ENCODE measurements at regions not wholly inside any gene's neighbourhood (a gene's known extent, or its start where the extent isn't known, plus 50 kb on each side); places are given as distances from the start of the nearest gene placed in this dataset.

DNA sequence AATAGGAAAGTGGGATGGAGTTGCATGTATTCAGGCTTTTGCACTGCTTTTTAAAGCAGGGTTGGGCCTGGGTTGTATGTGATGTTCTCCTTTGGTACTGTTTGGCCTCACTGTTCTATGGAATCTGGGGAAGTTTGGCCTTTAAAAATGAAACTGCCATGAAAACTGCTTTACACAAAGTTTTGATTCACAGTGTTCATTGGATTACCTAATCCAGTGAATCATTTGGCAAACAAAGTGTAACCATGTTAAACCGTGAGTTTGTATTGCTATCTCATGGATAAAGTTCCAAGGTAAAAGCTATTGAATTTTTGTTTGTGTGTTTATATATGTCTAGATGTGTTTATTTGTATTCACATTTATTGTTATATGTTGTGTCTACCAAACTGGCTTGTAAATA, 1658.6 kb downstream of the OLFM4 start:
- Histone ChIP-seq H3K27ac (ENCODE audit: extremely low read depth, low read depth, low read length) (no peak overlapping the region), H3K4me3 (ENCODE audit: low read depth, low read length) (no peak overlapping the region), H3K4me1 (ENCODE audit: control insufficient read depth, insufficient read depth, low read length) (no peaks in the 10 kb centered on the region), H3K36me3 (ENCODE audit: control insufficient read depth in 2 of 2, insufficient read depth in 1 of 2, low read length in 2 of 2) (no peaks in the 10 kb centered on the region), H3K9me3 (ENCODE audit: control insufficient read depth, insufficient read depth, low read depth, low read length) (no peaks in the 10 kb centered on the region)
- TF ChIP-seq ZSCAN16 (tag by site-specific recombination; IDR thresholded peaks at IDR 0.05) (no peak), MZF1 (tag by site-specific recombination; IDR thresholded peaks at IDR 0.05; ENCODE audit: borderline replicate concordance) (no peak), ZSCAN30 (tag by site-specific recombination; IDR thresholded peaks at IDR 0.05) (no peak), ZFP3 (tag by site-specific recombination; IDR thresholded peaks at IDR 0.05; ENCODE audit: low read depth) (no peak), ZNF138 (tag by site-specific recombination; IDR thresholded peaks at IDR 0.05; ENCODE audit: borderline replicate concordance) (no peak), ZBTB1 (tag by site-specific recombination; IDR thresholded peaks at IDR 0.05) (no peak), ZNF660 (tag by site-specific recombination; IDR thresholded peaks at IDR 0.05) (no peak), ZNF510 (tag by site-specific recombination; IDR thresholded peaks at IDR 0.05; ENCODE audit: insufficient replicate concordance) (no peak), ZBTB17 (tag by site-specific recombination; IDR thresholded peaks at IDR 0.05) (no peak), ZNF391 (tag by site-specific recombination; IDR thresholded peaks at IDR 0.05; ENCODE audit: borderline replicate concordance, low read depth) (no peak), ZNF23 (tag by site-specific recombination; IDR thresholded peaks at IDR 0.05; ENCODE audit: borderline replicate concordance) (no peak), ZNF776 (tag by site-specific recombination; IDR thresholded peaks at IDR 0.05; ENCODE audit: borderline replicate concordance) (no peak), ZNF112 (tag by site-specific recombination; IDR thresholded peaks at IDR 0.05) (no peak)
- TF ChIP-seq, protein P1, sequence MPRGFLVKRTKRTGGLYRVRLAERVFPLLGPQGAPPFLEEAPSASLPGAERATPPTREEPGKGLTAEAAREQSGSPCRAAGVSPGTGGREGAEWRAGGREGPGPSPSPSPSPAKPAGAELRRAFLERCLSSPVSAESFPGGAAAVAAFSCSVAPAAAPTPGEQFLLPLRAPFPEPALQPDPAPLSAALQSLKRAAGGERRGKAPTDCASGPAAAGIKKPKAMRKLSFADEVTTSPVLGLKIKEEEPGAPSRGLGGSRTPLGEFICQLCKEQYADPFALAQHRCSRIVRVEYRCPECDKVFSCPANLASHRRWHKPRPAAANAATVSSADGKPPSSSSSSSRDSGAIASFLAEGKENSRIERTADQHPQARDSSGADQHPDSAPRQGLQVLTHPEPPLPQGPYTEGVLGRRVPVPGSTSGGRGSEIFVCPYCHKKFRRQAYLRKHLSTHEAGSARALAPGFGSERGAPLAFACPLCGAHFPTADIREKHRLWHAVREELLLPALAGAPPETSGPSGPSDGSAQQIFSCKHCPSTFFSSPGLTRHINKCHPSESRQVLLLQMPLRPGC (tag by site-specific recombination; IDR thresholded peaks at IDR 0.05): no peak
- TF ChIP-seq, protein P2, sequence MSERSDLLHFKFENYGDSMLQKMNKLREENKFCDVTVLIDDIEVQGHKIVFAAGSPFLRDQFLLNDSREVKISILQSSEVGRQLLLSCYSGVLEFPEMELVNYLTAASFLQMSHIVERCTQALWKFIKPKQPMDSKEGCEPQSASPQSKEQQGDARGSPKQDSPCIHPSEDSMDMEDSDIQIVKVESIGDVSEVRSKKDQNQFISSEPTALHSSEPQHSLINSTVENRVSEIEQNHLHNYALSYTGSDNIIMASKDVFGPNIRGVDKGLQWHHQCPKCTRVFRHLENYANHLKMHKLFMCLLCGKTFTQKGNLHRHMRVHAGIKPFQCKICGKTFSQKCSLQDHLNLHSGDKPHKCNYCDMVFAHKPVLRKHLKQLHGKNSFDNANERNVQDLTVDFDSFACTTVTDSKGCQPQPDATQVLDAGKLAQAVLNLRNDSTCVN (tag by site-specific recombination; optimal IDR thresholded peaks at IDR 0.05): no peak
- TF ChIP-seq, protein P3, sequence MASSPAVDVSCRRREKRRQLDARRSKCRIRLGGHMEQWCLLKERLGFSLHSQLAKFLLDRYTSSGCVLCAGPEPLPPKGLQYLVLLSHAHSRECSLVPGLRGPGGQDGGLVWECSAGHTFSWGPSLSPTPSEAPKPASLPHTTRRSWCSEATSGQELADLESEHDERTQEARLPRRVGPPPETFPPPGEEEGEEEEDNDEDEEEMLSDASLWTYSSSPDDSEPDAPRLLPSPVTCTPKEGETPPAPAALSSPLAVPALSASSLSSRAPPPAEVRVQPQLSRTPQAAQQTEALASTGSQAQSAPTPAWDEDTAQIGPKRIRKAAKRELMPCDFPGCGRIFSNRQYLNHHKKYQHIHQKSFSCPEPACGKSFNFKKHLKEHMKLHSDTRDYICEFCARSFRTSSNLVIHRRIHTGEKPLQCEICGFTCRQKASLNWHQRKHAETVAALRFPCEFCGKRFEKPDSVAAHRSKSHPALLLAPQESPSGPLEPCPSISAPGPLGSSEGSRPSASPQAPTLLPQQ (tag by site-specific recombination; IDR thresholded peaks at IDR 0.05): no peak
- POLR2A ChIA-PET: no interaction called here
- CTCF ChIA-PET: no interaction called here

- CTCF ChIA-PET: no interaction called here
Measured at GRCh38 chr13:54699831-54700230, 1671.2 kb downstream of the OLFM4 start.

More at GRCh38 chr13:54699831-54700230, 1671.2 kb downstream of the OLFM4 start:
- POLR2A ChIA-PET: no interaction called here
- H3K9me3 ChIP-seq (ENCODE audit: control insufficient read depth, insufficient read depth, low read depth, low read length): no peaks in the 10 kb centered on the region
- no peaks in the 10 kb centered on the region for H3K36me3 ChIP-seq (ENCODE audit: control insufficient read depth in 2 of 2, insufficient read depth in 1 of 2, low read length in 2 of 2)
- H3K4me1 ChIP-seq (ENCODE audit: control insufficient read depth, insufficient read depth, low read length): no peaks in the 10 kb centered on the region
- TF ChIP-seq PRDM1 (tag by site-specific recombination; IDR thresholded peaks at IDR 0.05) (no peak), ZNF596 (tag by site-specific recombination; IDR thresholded peaks at IDR 0.05) (no peak), ZNF138 (tag by site-specific recombination; IDR thresholded peaks at IDR 0.05; ENCODE audit: borderline replicate concordance) (no peak), ZNF513 (tag by site-specific recombination; IDR thresholded peaks at IDR 0.05) (no peak), ZNF660 (tag by site-specific recombination; IDR thresholded peaks at IDR 0.05) (no peak), ZNF548 (tag by site-specific recombination; IDR thresholded peaks at IDR 0.05) (no peak), ZIC2 (tag by site-specific recombination; IDR thresholded peaks at IDR 0.05) (no peak), KLF7 (tag by site-specific recombination; IDR thresholded peaks at IDR 0.05; ENCODE audit: borderline replicate concordance) (no peak), ZNF776 (tag by site-specific recombination; IDR thresholded peaks at IDR 0.05; ENCODE audit: borderline replicate concordance) (no peak)
- TF ChIP-seq, protein P4, sequence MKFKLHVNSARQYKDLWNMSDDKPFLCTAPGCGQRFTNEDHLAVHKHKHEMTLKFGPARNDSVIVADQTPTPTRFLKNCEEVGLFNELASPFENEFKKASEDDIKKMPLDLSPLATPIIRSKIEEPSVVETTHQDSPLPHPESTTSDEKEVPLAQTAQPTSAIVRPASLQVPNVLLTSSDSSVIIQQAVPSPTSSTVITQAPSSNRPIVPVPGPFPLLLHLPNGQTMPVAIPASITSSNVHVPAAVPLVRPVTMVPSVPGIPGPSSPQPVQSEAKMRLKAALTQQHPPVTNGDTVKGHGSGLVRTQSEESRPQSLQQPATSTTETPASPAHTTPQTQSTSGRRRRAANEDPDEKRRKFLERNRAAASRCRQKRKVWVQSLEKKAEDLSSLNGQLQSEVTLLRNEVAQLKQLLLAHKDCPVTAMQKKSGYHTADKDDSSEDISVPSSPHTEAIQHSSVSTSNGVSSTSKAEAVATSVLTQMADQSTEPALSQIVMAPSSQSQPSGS (tag by site-specific recombination; IDR thresholded peaks at IDR 0.05; ENCODE audit: low read depth): no peak
- no peak overlapping the region for H3K27ac ChIP-seq (ENCODE audit: extremely low read depth, low read depth, low read length)
- H3K4me3 ChIP-seq (ENCODE audit: low read depth, low read length): no peak overlapping the region
